ENCODE measurements at regions not wholly inside any gene's neighbourhood (a gene's known extent, or its start where the extent isn't known, plus 50 kb on each side); places are given as distances from the start of the nearest gene placed in this dataset.
"Not testable (repeated sequence)": the region's sequence is repeated elsewhere in the genome, so short reads cannot be mapped to it uniquely, and the experiment has no call there.

- not testable (repeated sequence) for TF ChIP-seq CTCF (IDR thresholded peaks at IDR 0.05 in 4 of 5, conservative IDR thresholded peaks at IDR 0.05 in 1 of 5); POLR2A (IDR thresholded peaks at IDR 0.05)
These were observed 209.7 kb upstream of the F9 start for GRCh38 chrX:139320661-139321354.
